B cell (primary cell): ENCODE measurements at regions not wholly inside any gene's neighbourhood (a gene's known extent, or its start where the extent isn't known, plus 50 kb on each side); places are given as distances from the start of the nearest gene placed in this dataset.

Experiments
- CTCF ChIP-seq: fragments of 200-600 bp; IDR thresholded peaks from one replicate; pipeline ENCODE4 v1.8.0; 2022; ENCODE audit warnings: antibody characterized with exemption, mild to moderate bottlenecking
- EZH2 ChIP-seq: IDR thresholded peaks from 2 replicates; pipeline ENCODE4 v1.6.1; 2012; ENCODE audit warnings: borderline replicate concordance, low read depth, mild to moderate bottlenecking, moderate library complexity, low read length; ENCODE audit not compliant: insufficient read depth, poor library complexity, severe bottlenecking

GRCh38 chr6:134416418-134417154 lies 98.7 kb upstream of the SGK1 start:
- TF ChIP-seq CTCF (no peak), EZH2 (no peak)
